Activated B cell treated with CpG ODN at 0.5 μM for 24 hours (primary cell): ENCODE measurements at regions not wholly inside any gene's neighbourhood (a gene's known extent, or its start where the extent isn't known, plus 50 kb on each side); places are given as distances from the start of the nearest gene placed in this dataset.

Experiments
- ATAC-seq: fragments of 200-7000 bp; cut with Tn5 transposase; one replicate; pipeline ENCODE4 v1.10.0; 2021; ENCODE audit warnings: low read depth, mild to moderate bottlenecking, moderate library complexity
- CTCF ChIA-PET: fragments of 350-600 bp; sonication (Branson Sonifier 250); formaldehyde crosslinking; loops from one replicate; lab custom pipeline; 2021; ENCODE audit warnings: antibody characterized with exemption; lab: Charles Lee
- POLR2A ChIA-PET: fragments of 350-600 bp; sonication (Branson Sonifier 250); formaldehyde crosslinking; loops from one replicate; lab custom pipeline; 2021; ENCODE audit warnings: antibody characterized with exemption; lab: Charles Lee
- DNase-seq: peaks from one replicate; pipeline ENCODE4 v3.0.0; 2022
- H3K27ac Mint-ChIP-seq: one replicate; pipeline ENCODE4 v1.8.0; 2020; ENCODE audit warnings: mixed read lengths
- H3K27me3 Mint-ChIP-seq: one replicate; pipeline ENCODE4 v1.8.0; 2021; ENCODE audit warnings: mixed read lengths
- H3K36me3 Mint-ChIP-seq: one replicate; pipeline ENCODE4 v1.8.0; 2021; ENCODE audit warnings: low read depth, mixed read lengths
- H3K4me1 Mint-ChIP-seq: one replicate; pipeline ENCODE4 v1.8.0; 2021; ENCODE audit warnings: mixed read lengths
- H3K4me3 Mint-ChIP-seq: one replicate; pipeline ENCODE4 v1.8.0; 2020; ENCODE audit warnings: mild to moderate bottlenecking, mixed read lengths
- H3K9me3 Mint-ChIP-seq: one replicate; pipeline ENCODE4 v1.8.0; 2020; ENCODE audit warnings: mixed read lengths
- intact Hi-C: fragments of 100-400 bp; cut with micrococcal nuclease; formaldehyde crosslinking; loops from one replicate; pipeline ENCODE4 v1.15.1; 2024
- TF ChIP-seq, protein P1 (sequence below): fragments of 200-600 bp; IDR thresholded peaks from one replicate; pipeline ENCODE4 v1.8.0; 2022; ENCODE audit warnings: antibody characterized with exemption, mild to moderate bottlenecking

DNA sequence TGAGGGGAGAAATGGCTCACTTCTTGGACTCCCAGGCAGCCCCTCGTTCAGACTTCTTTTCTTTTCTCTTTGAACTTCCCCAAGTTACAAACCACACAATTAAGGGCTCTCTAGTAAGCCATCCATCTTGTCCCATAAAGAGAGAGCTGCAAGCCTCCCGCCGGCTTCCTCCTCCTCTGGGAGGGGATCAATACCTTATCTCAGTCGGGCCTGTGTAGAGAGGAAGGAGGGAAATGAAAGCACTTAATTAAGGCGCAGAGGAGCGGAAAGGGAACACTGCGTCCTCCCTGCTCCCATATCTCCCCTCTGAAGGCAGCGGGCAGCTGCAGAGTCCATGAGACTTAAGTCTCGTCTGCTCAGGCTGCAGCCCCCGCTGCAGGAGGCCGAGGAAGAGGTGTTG lies 112.6 kb upstream of the CSF3R start:
- no peak overlapping the region for H3K27ac Mint-ChIP-seq
- H3K4me3 Mint-ChIP-seq = no peak overlapping the region
- no peaks in the 10 kb centered on the region for H3K36me3 Mint-ChIP-seq
- ChIA-PET CTCF (no interaction called here), POLR2A (no interaction called here)
- no peaks in the 10 kb centered on the region for H3K4me1 Mint-ChIP-seq
- no peak for DNase-seq
- TF ChIP-seq, protein P1, sequence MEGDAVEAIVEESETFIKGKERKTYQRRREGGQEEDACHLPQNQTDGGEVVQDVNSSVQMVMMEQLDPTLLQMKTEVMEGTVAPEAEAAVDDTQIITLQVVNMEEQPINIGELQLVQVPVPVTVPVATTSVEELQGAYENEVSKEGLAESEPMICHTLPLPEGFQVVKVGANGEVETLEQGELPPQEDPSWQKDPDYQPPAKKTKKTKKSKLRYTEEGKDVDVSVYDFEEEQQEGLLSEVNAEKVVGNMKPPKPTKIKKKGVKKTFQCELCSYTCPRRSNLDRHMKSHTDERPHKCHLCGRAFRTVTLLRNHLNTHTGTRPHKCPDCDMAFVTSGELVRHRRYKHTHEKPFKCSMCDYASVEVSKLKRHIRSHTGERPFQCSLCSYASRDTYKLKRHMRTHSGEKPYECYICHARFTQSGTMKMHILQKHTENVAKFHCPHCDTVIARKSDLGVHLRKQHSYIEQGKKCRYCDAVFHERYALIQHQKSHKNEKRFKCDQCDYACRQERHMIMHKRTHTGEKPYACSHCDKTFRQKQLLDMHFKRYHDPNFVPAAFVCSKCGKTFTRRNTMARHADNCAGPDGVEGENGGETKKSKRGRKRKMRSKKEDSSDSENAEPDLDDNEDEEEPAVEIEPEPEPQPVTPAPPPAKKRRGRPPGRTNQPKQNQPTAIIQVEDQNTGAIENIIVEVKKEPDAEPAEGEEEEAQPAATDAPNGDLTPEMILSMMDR = no peak
- intact Hi-C loops = no loop called here
- ATAC-seq = no peak
- no peaks in the 10 kb centered on the region for H3K9me3 Mint-ChIP-seq
- H3K27me3 Mint-ChIP-seq = peaks cover 27% of the 10 kb centered on the region

DNA sequence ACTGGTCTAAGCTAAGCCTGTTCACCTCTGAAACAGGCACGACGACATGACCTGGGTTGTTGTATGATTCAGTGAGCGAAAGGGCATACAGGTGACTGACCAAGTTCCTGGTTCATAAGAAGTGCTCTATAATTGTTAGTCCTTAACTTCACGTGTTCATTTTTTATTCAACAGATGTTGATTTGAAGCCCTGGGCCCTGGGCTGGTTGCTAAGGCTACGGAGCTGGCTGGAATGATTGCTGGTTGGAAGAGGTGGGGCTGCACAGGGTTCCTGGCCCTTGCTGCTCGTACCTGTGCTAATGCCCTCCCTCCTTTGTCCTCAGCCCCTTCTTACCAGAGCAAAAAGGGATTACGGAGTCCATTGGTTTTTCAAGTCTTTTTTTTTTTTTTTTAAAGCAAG lies 111.3 kb upstream of the CSF3R start:
- H3K27ac Mint-ChIP-seq = no peak overlapping the region
- CTCF ChIA-PET = no interaction called here
- POLR2A ChIA-PET = no interaction called here
- no peak for DNase-seq
- peaks cover 30% of the 10 kb centered on the region for H3K27me3 Mint-ChIP-seq
- no peaks in the 10 kb centered on the region for H3K4me1 Mint-ChIP-seq
- H3K36me3 Mint-ChIP-seq = no peaks in the 10 kb centered on the region
- H3K4me3 Mint-ChIP-seq = no peak overlapping the region
- TF ChIP-seq, protein P1 = no peak
- H3K9me3 Mint-ChIP-seq = no peaks in the 10 kb centered on the region
- ATAC-seq = no peak
- intact Hi-C loops = no loop called here

DNA sequence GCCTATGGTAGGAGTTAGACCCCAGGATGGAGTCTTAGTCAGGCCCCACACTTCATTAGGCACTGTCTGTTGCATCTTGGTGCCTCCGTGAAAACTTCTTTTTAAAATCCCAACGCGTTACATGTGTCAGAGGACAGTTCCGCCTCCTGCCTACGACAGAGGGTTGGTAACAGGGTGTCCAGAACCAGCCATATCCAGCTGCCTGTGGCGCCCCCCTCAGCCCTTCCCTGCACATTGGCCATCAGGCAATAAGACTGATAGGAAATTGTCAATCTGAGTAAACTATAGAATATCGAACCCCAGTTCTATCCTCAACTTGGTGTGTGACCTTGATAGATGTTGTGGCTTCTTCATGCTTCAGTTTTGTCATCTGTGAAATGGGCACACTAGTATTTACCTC lies 108.6 kb upstream of the CSF3R start:
- intact Hi-C loops = no loop called here
- ATAC-seq (no peak), DNase-seq (no peak)
- no peak overlapping the region for H3K4me3 Mint-ChIP-seq
- no peaks in the 10 kb centered on the region for H3K36me3 Mint-ChIP-seq
- CTCF ChIA-PET = no interaction called here
- POLR2A ChIA-PET = no interaction called here
- no peaks in the 10 kb centered on the region for H3K4me1 Mint-ChIP-seq
- H3K9me3 Mint-ChIP-seq = no peaks in the 10 kb centered on the region
- TF ChIP-seq, protein P1 = no peak
- H3K27ac Mint-ChIP-seq = no peak overlapping the region
- peaks cover 38% of the 10 kb centered on the region for H3K27me3 Mint-ChIP-seq

DNA sequence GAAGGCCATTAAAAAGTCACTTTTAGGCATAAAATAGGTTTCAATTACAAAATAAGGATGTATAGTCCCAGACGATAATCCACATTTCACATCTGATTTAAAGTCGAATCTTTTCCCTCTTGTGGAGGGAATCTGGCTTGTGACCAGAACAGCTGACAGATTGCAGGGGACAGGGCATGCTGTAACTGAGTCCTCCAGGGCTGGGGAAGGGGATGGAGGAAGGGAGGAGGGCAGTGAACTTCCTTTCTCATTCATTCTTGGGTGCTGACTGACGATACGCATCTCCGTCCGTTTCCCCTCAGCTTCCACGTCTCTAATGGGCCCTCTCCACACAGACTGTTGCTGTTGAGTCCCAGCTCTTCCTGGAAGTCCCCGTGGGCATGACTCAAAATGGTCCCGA lies 108.1 kb upstream of the CSF3R start:
- no peak overlapping the region for H3K4me3 Mint-ChIP-seq
- no peaks in the 10 kb centered on the region for H3K9me3 Mint-ChIP-seq
- TF ChIP-seq, protein P1 = no peak
- no peak for ATAC-seq
- ChIA-PET CTCF (no interaction called here), POLR2A (no interaction called here)
- intact Hi-C loops = no loop called here
- no peak overlapping the region for H3K27ac Mint-ChIP-seq
- peaks cover 41% of the 10 kb centered on the region for H3K27me3 Mint-ChIP-seq
- no peak for DNase-seq
- no peaks in the 10 kb centered on the region for H3K36me3 Mint-ChIP-seq
- H3K4me1 Mint-ChIP-seq = no peaks in the 10 kb centered on the region

DNA sequence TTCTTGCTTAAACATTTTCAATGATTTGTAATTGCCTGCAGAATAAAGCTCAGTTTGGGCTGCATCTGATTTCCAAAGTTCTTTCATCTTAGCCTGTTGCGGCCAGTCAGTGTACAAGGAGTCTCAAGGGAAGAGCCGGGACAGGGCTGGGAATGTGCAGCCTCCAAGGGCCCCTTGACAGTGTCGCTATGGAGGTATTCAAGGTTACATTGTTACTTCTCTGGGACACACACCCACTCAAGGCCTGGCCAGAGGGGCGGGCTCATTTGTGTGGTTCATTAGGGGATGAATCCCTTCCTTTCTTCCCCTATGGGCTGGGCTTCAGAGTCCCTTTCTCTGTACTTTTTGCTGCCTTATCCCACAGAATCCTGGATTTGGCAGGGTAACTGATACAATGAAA lies 107.6 kb upstream of the CSF3R start:
- ATAC-seq (no peak), DNase-seq (no peak)
- CTCF ChIA-PET = no interaction called here
- Mint-ChIP-seq H3K9me3 (no peaks in the 10 kb centered on the region), H3K4me3 (no peak overlapping the region), H3K27ac (no peak overlapping the region), H3K4me1 (no peaks in the 10 kb centered on the region), H3K36me3 (no peaks in the 10 kb centered on the region), H3K27me3 (peaks cover 43% of the 10 kb centered on the region)
- intact Hi-C loops = no loop called here
- POLR2A ChIA-PET = no interaction called here
- TF ChIP-seq, protein P1 = no peak
